ENCODE measurements at regions not wholly inside any gene's neighbourhood (a gene's known extent, or its start where the extent isn't known, plus 50 kb on each side); places are given as distances from the start of the nearest gene placed in this dataset.

GRCh38 chr2:226677080-226677479, 122.5 kb downstream of the IRS1 start:
- H3K14ac ChIP-seq (ENCODE audit: insufficient read depth, low read length), result no peak overlapping the region
- no peak overlapping the region for H3K4me2 ChIP-seq (ENCODE audit: insufficient read depth, insufficient read length, low read length)
- no peak overlapping the region for H2AK5ac ChIP-seq (ENCODE audit: insufficient read length, low read length)
- no peak overlapping the region for H2BK15ac ChIP-seq (ENCODE audit: low read depth, low read length)
- no peak overlapping the region for H3K18ac ChIP-seq (ENCODE audit: insufficient read length, low read depth, low read length)
- no peak for TF ChIP-seq CTCF (conservative IDR thresholded peaks at IDR 0.05)
- no peaks in the 10 kb centered on the region for H3K9me3 ChIP-seq (ENCODE audit: control insufficient read depth, low read depth, low read length)
- H4K8ac ChIP-seq (replicated peaks; ENCODE audit: insufficient read length, low read depth, low read length), result no peak overlapping the region
- H3K23ac ChIP-seq (ENCODE audit: insufficient read length, low read depth, low read length), result no peak overlapping the region
- no peak overlapping the region for H3T11ph ChIP-seq (ENCODE audit: low read length)
- H4K91ac ChIP-seq (ENCODE audit: insufficient read length, low read depth, low read length), result no peak overlapping the region
- H3K79me2 ChIP-seq (ENCODE audit: insufficient read depth, low read length), result no peaks in the 10 kb centered on the region
- Mint-ChIP-seq H3K9me3 (no peaks in the 10 kb centered on the region), H3K27me3 (ENCODE audit: low read depth) (peaks cover 2% of the 10 kb centered on the region; the same call in 1 of the 2 replicates), H3K4me1 (peaks cover 4 to 9% of the 10 kb centered on the region in 2 experiments), H3K27ac (no peak overlapping the region), H3K36me3 (ENCODE audit: insufficient read depth in 1 of 3, low read depth in 3 of 3) (no peaks in the 10 kb centered on the region), H3K4me3 (no peak overlapping the region)
- H3K9ac ChIP-seq (ENCODE audit: extremely low read depth, insufficient read length, low read length), result no peak overlapping the region
- H4K5ac ChIP-seq (ENCODE audit: insufficient read length, low read depth, low read length), result no peak overlapping the region
- H3K4me1 ChIP-seq (ENCODE audit: insufficient read depth, low read length), result no peaks in the 10 kb centered on the region
- H2BK20ac ChIP-seq (ENCODE audit: low read depth, low read length, poor library complexity, severe bottlenecking), result no peak overlapping the region
- H3K4ac ChIP-seq (ENCODE audit: low read depth, low read length), result no peak overlapping the region
- WGBS (ENCODE audit: extremely low coverage, insufficient read length, low lambda C conversion rate), result no CpG with 5 or more reads among the region's 4 CpGs
- DNase-seq, result no peak
- no peaks in the 10 kb centered on the region for H3K23me2 ChIP-seq (ENCODE audit: insufficient read length, low read depth, low read length, poor library complexity, severe bottlenecking)
- no peak overlapping the region for H2BK5ac ChIP-seq (ENCODE audit: insufficient read length, low read length)
- H3K79me1 ChIP-seq (ENCODE audit: insufficient read depth, low read depth, low read length, poor library complexity, severe bottlenecking), result no peaks in the 10 kb centered on the region
- H4K20me1 ChIP-seq (ENCODE audit: control insufficient read depth, insufficient read depth, insufficient read length), result no peaks in the 10 kb centered on the region
- H3K27ac ChIP-seq (ENCODE audit: insufficient read length, low read depth, low read length), result no peak overlapping the region
- H3K56ac ChIP-seq (ENCODE audit: insufficient read length, low read depth, low read length), result no peak overlapping the region
- no peaks in the 10 kb centered on the region for H3K27me3 ChIP-seq (ENCODE audit: insufficient read depth, low read length)
- no peak overlapping the region for H2BK12ac ChIP-seq (ENCODE audit: insufficient read length, low read depth, low read length)
- H2BK120ac ChIP-seq (ENCODE audit: low read depth, low read length, poor library complexity, severe bottlenecking), result no peak overlapping the region
- H2AFZ ChIP-seq (ENCODE audit: low read length), result no peak overlapping the region

Data from H9 (cell line).